Panc1 (cell line): ENCODE measurements at regions not wholly inside any gene's neighbourhood (a gene's known extent, or its start where the extent isn't known, plus 50 kb on each side); places are given as distances from the start of the nearest gene placed in this dataset.

Experiments
- ATAC-seq: fragments of 200-7000 bp; cut with Tn5 transposase; 2 replicates; pipeline ENCODE4 v1.9.1; 2020; ENCODE audit warnings: mild to moderate bottlenecking, moderate library complexity
- BruUV-seq: library from RNA; stranded (reverse); fragments of 400-500 nt; replicated peaks from 2 replicates; lab custom pipeline; 2021; lab: Mats Ljungman, UMichigan
- CTCF ChIA-PET: fragments of 300-600 bp; sonication (Branson Sonifier 250); formaldehyde crosslinking; loops from one replicate; lab custom pipeline; 2022; ENCODE audit warnings: antibody characterized with exemption; lab: Charles Lee
- POLR2A ChIA-PET: fragments of 300-600 bp; sonication (Branson Sonifier 250); formaldehyde crosslinking; loops from one replicate; lab custom pipeline; 2022; ENCODE audit warnings: antibody characterized with exemption; lab: Charles Lee
- DNase-seq: peaks from one replicate; pipeline ENCODE4 v3.0.0-alpha.2; 2010; ENCODE audit warnings: low read depth, low spot score
- H3K27ac ChIP-seq: 2 replicates; pipeline ENCODE4 v1.5.1; 2011; ENCODE audit warnings: mild to moderate bottlenecking, low read length, inconsistent platforms
- H3K27me3 ChIP-seq: fragments of 200-500 bp; sonication (Bioruptor generic); 2 replicates; pipeline ENCODE4 v1.6.0; 2014; ENCODE audit warnings: low read length, inconsistent platforms; ENCODE audit not compliant: control insufficient read depth, insufficient read depth
- H3K36me3 ChIP-seq: fragments of 200-500 bp; sonication (Bioruptor generic); 2 replicates; pipeline ENCODE4 v1.5.1; 2014; ENCODE audit warnings: inconsistent platforms, mild to moderate bottlenecking, low read length, moderate library complexity; ENCODE audit not compliant: control insufficient read depth, insufficient read depth
- H3K4me1 ChIP-seq: 2 replicates; pipeline ENCODE4 v1.5.1; 2011; ENCODE audit warnings: inconsistent platforms, mild to moderate bottlenecking, low read length, moderate library complexity; ENCODE audit not compliant: control insufficient read depth, insufficient read depth
- H3K4me3 ChIP-seq, 2 experiments: 2 replicates each; pipeline ENCODE4 v1.5.1; 2011 to 2012; ENCODE audit warnings: low read depth in 2 of 2, low read length in 2 of 2, mild to moderate bottlenecking in 2 of 2, inconsistent platforms in 1 of 2, moderate library complexity in 1 of 2
- H3K9me3 ChIP-seq: fragments of 200-500 bp; sonication (Bioruptor generic); 2 replicates; pipeline ENCODE4 v1.5.1; 2014; ENCODE audit warnings: low read depth, mild to moderate bottlenecking, inconsistent platforms, low read length, moderate library complexity; ENCODE audit not compliant: control insufficient read depth, insufficient read depth
- POLR2AphosphoS5 ChIP-seq: IDR thresholded peaks from 2 replicates; pipeline ENCODE4 v1.6.1; 2012; ENCODE audit warnings: mild to moderate bottlenecking, low read depth, low read length, moderate library complexity
- SIN3A ChIP-seq: IDR thresholded peaks from 2 replicates; pipeline ENCODE4 v1.6.1; 2012; ENCODE audit warnings: low read depth, mild to moderate bottlenecking, low read length, moderate library complexity, borderline replicate concordance; ENCODE audit not compliant: insufficient read depth
- TCF7L2 ChIP-seq: IDR thresholded peaks from 2 replicates; pipeline ENCODE4 v1.6.1; 2011; ENCODE audit warnings: mild to moderate bottlenecking, low read depth, low read length, inconsistent platforms
- in situ Hi-C: cut with HindIII; loops from 2 replicates; pipeline ENCODE4 v1.10.0; 2016; ENCODE audit warnings: low sequenced_read_pairs, low pct_unique_long_range_greater_than_20kb
- intact Hi-C: fragments of 100-400 bp; cut with micrococcal nuclease; formaldehyde crosslinking; loops from one replicate; pipeline ENCODE4 v1.10.0; 2022; ENCODE audit not compliant: unreplicated experiment
- TF ChIP-seq, protein P1 (sequence below): fragments of 450-650 bp; IDR thresholded peaks from 2 replicates; pipeline ENCODE4 v1.5.1; 2017; ENCODE audit warnings: mild to moderate bottlenecking
- TF ChIP-seq, protein P2 (sequence below), 2 experiments: IDR thresholded peaks; 2 replicates each; pipeline ENCODE4 v1.6.1; 2011 to 2012; ENCODE audit warnings: low read depth in 2 of 2, control low read depth in 1 of 2, low read length in 1 of 2, mild to moderate bottlenecking in 1 of 2, moderate library complexity in 1 of 2; ENCODE audit not compliant: insufficient read depth in 1 of 2

DNA sequence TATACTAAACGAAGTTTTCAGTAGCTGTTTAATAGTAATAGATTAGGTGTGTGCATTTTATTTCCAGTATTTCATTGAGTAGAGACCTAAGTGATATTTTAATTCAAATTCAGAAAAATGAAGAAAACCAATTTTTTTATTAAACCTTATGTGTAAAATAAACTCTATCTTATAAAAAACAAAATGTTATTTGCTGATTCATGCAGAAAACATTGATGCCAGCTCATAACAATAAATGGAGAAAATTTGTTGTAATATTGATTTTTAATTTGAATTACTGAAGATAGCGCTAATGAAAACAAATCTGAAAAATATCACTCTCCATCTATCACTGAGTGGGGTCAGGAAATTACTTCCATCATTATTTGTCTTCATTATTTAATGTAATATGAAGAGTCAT is 1177.8 kb upstream of the SEMA6A start:
- BruUV-seq: no TSS peak
- Histone ChIP-seq H3K27ac (no peak overlapping the region), H3K36me3 (no peaks in the 10 kb centered on the region), H3K9me3 (no peaks in the 10 kb centered on the region), H3K4me3 (no peak overlapping the region), H3K4me1 (no peaks in the 10 kb centered on the region), H3K27me3 (no peaks in the 10 kb centered on the region)
- no peak for DNase-seq
- in situ Hi-C loops: no loop called here
- CTCF ChIA-PET: no interaction called here
- intact Hi-C loops: no loop called here
- no peak for ATAC-seq
- POLR2A ChIA-PET: no interaction called here
- no peak for TF ChIP-seq POLR2AphosphoS5
- no peak for TF ChIP-seq TCF7L2
- TF ChIP-seq, protein P1, sequence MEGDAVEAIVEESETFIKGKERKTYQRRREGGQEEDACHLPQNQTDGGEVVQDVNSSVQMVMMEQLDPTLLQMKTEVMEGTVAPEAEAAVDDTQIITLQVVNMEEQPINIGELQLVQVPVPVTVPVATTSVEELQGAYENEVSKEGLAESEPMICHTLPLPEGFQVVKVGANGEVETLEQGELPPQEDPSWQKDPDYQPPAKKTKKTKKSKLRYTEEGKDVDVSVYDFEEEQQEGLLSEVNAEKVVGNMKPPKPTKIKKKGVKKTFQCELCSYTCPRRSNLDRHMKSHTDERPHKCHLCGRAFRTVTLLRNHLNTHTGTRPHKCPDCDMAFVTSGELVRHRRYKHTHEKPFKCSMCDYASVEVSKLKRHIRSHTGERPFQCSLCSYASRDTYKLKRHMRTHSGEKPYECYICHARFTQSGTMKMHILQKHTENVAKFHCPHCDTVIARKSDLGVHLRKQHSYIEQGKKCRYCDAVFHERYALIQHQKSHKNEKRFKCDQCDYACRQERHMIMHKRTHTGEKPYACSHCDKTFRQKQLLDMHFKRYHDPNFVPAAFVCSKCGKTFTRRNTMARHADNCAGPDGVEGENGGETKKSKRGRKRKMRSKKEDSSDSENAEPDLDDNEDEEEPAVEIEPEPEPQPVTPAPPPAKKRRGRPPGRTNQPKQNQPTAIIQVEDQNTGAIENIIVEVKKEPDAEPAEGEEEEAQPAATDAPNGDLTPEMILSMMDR: no peak
- TF ChIP-seq, protein P2, sequence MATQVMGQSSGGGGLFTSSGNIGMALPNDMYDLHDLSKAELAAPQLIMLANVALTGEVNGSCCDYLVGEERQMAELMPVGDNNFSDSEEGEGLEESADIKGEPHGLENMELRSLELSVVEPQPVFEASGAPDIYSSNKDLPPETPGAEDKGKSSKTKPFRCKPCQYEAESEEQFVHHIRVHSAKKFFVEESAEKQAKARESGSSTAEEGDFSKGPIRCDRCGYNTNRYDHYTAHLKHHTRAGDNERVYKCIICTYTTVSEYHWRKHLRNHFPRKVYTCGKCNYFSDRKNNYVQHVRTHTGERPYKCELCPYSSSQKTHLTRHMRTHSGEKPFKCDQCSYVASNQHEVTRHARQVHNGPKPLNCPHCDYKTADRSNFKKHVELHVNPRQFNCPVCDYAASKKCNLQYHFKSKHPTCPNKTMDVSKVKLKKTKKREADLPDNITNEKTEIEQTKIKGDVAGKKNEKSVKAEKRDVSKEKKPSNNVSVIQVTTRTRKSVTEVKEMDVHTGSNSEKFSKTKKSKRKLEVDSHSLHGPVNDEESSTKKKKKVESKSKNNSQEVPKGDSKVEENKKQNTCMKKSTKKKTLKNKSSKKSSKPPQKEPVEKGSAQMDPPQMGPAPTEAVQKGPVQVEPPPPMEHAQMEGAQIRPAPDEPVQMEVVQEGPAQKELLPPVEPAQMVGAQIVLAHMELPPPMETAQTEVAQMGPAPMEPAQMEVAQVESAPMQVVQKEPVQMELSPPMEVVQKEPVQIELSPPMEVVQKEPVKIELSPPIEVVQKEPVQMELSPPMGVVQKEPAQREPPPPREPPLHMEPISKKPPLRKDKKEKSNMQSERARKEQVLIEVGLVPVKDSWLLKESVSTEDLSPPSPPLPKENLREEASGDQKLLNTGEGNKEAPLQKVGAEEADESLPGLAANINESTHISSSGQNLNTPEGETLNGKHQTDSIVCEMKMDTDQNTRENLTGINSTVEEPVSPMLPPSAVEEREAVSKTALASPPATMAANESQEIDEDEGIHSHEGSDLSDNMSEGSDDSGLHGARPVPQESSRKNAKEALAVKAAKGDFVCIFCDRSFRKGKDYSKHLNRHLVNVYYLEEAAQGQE (IDR thresholded peaks at IDR 0.05; ENCODE audit: insufficient read depth in 1 of 2, low read depth in 2 of 2, low read length in 1 of 2): no peak
- TF ChIP-seq SIN3A: no peak

GRCh38 chr5:117748336-117748735 is 1173.7 kb upstream of the SEMA6A start:
- Histone ChIP-seq H3K36me3 (no peaks in the 10 kb centered on the region), H3K9me3 (no peaks in the 10 kb centered on the region), H3K4me3 (no peak overlapping the region), H3K27ac (no peak overlapping the region), H3K27me3 (no peaks in the 10 kb centered on the region), H3K4me1 (no peaks in the 10 kb centered on the region)
- ATAC-seq (no peak), DNase-seq (no peak)
- BruUV-seq: no TSS peak
- intact Hi-C loops: no loop called here
- POLR2A ChIA-PET: no interaction called here
- in situ Hi-C loops: no loop called here
- CTCF ChIA-PET: no interaction called here
- TF ChIP-seq, protein P2 (IDR thresholded peaks at IDR 0.05; ENCODE audit: insufficient read depth in 1 of 2, low read depth in 2 of 2, low read length in 1 of 2): no peak
- TF ChIP-seq, protein P1: no peak
- TF ChIP-seq TCF7L2: no peak
- TF ChIP-seq POLR2AphosphoS5: no peak
- no peak for TF ChIP-seq SIN3A
